ENCODE measurements at regions not wholly inside any gene's neighbourhood (a gene's known extent, or its start where the extent isn't known, plus 50 kb on each side); places are given as distances from the start of the nearest gene placed in this dataset.

DNA sequence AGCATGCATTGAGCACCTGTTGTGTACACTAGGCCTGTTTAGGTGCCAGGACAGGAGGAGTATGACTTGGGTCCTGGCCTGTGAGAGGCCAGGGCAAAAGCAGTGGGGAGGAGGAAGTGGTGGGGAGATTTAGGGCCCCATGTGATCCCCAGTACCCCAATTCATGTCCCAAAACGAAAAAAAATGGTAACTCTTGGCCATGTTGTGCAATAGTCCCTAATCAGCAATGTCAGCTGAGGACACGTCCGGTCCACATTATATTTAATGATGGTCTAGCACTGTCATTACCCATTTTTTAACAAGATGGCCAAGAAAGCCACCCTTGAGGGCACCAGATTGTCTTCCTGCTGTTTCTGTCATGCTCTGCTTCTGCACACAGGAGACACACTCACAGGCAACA lies 142.0 kb upstream of the RET start:
- ChIA-PET CTCF (no interaction called here), POLR2A (no interaction called here)
- Mint-ChIP-seq H3K27ac (no peak overlapping the region), H3K36me3 (ENCODE audit: low read depth) (no peaks in the 10 kb centered on the region), H3K9me3 (ENCODE audit: insufficient read depth) (no peaks in the 10 kb centered on the region), H3K27me3 (ENCODE audit: low read depth) (peaks cover 9% of the 10 kb centered on the region), H3K4me1 (ENCODE audit: low read depth) (peaks cover 12% of the 10 kb centered on the region), H3K4me3 (no peak overlapping the region)
- DNase-seq, result no peak
- no peak for ATAC-seq

DNA sequence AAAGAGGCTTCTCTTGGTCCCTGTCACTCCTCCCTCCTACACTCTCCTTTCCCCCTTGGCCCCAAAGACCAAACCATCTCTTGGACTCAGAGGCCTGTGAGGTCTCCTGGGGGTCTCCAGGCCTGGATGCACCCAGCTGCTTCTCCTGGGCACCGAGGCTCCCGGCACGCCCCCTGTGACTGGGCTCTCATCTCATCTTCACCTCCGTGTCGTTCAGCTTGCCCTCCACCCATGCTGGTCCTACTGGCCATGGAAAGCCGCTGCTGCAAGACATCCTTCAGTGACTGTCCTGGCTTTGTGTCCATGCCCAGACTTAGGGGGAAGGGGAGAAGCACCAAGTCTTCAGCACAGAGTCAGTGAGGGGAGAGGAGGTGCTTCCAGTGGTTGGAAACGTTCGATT lies 141.4 kb upstream of the RET start:
- Mint-ChIP-seq H3K27me3 (ENCODE audit: low read depth) (peaks cover 9% of the 10 kb centered on the region), H3K36me3 (ENCODE audit: low read depth) (no peaks in the 10 kb centered on the region), H3K9me3 (ENCODE audit: insufficient read depth) (no peaks in the 10 kb centered on the region), H3K27ac (no peak overlapping the region), H3K4me3 (no peak overlapping the region), H3K4me1 (ENCODE audit: low read depth) (peaks cover 12% of the 10 kb centered on the region)
- POLR2A ChIA-PET, result no interaction called here
- DNase-seq (no peak), ATAC-seq (no peak)
- CTCF ChIA-PET, result no interaction called here

DNA sequence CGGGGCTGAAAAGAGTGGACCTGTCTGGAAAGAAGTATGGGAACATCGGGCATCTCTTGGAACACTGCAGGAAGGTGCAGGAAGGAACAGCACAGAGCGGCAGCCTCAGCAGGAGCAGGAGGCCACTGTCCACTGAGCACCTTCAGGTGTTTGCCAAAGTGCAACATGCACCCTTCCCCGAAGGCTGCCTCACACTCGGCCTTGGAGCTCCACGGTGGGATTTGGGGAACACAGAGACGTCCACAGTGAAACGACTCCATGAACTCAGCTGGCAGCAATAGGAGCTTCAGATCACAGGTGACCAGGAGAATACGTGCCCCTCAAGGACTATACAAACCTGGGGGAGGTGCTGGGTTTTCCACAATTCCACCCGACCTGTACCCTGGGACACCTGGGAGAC lies 140.3 kb upstream of the RET start:
- Mint-ChIP-seq H3K27me3 (ENCODE audit: low read depth) (peaks cover 9% of the 10 kb centered on the region), H3K36me3 (ENCODE audit: low read depth) (no peaks in the 10 kb centered on the region), H3K4me3 (no peak overlapping the region), H3K9me3 (ENCODE audit: insufficient read depth) (no peaks in the 10 kb centered on the region), H3K27ac (no peak overlapping the region), H3K4me1 (ENCODE audit: low read depth) (peaks cover 12% of the 10 kb centered on the region)
- ChIA-PET POLR2A (no interaction called here), CTCF (no interaction called here)
- ATAC-seq (no peak), DNase-seq (no peak)

- no peak for ATAC-seq
- no peak overlapping the region for H3K27ac Mint-ChIP-seq
- DNase-seq, result no peak
- H3K9me3 Mint-ChIP-seq (ENCODE audit: insufficient read depth), result no peaks in the 10 kb centered on the region
- H3K4me1 Mint-ChIP-seq (ENCODE audit: low read depth), result peaks cover 12% of the 10 kb centered on the region
- ChIA-PET CTCF (no interaction called here), POLR2A (no interaction called here)
- H3K4me3 Mint-ChIP-seq, result no peak overlapping the region
- peaks cover 9% of the 10 kb centered on the region for H3K27me3 Mint-ChIP-seq (ENCODE audit: low read depth)
- H3K36me3 Mint-ChIP-seq (ENCODE audit: low read depth), result no peaks in the 10 kb centered on the region
Observed at GRCh38 chr10:42937048-42937447, 139.8 kb upstream of the RET start.

GRCh38 chr10:42937649-42938180 lies 139.2 kb upstream of the RET start:
- H3K4me1 Mint-ChIP-seq (ENCODE audit: low read depth), result peaks cover 12% of the 10 kb centered on the region
- ChIA-PET CTCF (no interaction called here), POLR2A (no interaction called here)
- ATAC-seq (no peak), DNase-seq (no peak)
- no peak overlapping the region for H3K27ac Mint-ChIP-seq
- H3K4me3 Mint-ChIP-seq, result no peak overlapping the region
- no peaks in the 10 kb centered on the region for H3K36me3 Mint-ChIP-seq (ENCODE audit: low read depth)
- H3K27me3 Mint-ChIP-seq (ENCODE audit: low read depth), result peaks cover 7% of the 10 kb centered on the region
- no peaks in the 10 kb centered on the region for H3K9me3 Mint-ChIP-seq (ENCODE audit: insufficient read depth)

DNA sequence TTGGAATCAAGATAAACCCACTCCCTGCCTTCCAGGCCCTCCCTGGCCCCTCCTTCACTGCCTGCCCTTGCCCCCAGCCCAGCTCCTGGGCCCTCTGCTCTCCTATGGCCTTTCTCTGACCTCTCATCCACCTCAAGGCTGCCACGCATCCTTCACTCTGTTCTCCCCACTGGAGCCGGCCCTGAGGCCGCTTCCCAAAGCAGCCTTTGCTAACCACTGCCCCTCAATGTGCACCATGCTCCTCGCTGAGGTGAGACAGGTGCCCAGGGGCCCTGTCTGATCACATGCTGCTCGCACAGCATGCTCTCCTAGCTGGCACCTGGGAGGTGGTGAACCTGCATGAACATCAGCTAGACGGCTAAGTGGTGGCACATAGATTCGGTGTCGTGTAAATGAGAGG lies 138.5 kb upstream of the RET start:
- no peaks in the 10 kb centered on the region for H3K36me3 Mint-ChIP-seq (ENCODE audit: low read depth)
- no peaks in the 10 kb centered on the region for H3K9me3 Mint-ChIP-seq (ENCODE audit: insufficient read depth)
- DNase-seq (no peak), ATAC-seq (no peak)
- peaks cover 2% of the 10 kb centered on the region for H3K27me3 Mint-ChIP-seq (ENCODE audit: low read depth)
- no peak overlapping the region for H3K4me3 Mint-ChIP-seq
- H3K27ac Mint-ChIP-seq, result no peak overlapping the region
- ChIA-PET CTCF (no interaction called here), POLR2A (no interaction called here)
- peaks cover 8% of the 10 kb centered on the region for H3K4me1 Mint-ChIP-seq (ENCODE audit: low read depth)

- DNase-seq, result no peak
- ChIA-PET POLR2A (no interaction called here), CTCF (no interaction called here)
- Mint-ChIP-seq H3K9me3 (ENCODE audit: insufficient read depth) (no peaks in the 10 kb centered on the region), H3K27me3 (ENCODE audit: low read depth) (no peaks in the 10 kb centered on the region), H3K4me1 (ENCODE audit: low read depth) (peaks cover under 1% of the 10 kb centered on the region), H3K4me3 (no peak overlapping the region), H3K27ac (no peak overlapping the region), H3K36me3 (ENCODE audit: low read depth) (no peaks in the 10 kb centered on the region)
- no peak for ATAC-seq
Observed at GRCh38 chr10:42939237-42939636, 137.6 kb upstream of the RET start.

GRCh38 chr10:42939685-42940366 lies 137.0 kb upstream of the RET start:
- POLR2A ChIA-PET, result no interaction called here

DNA sequence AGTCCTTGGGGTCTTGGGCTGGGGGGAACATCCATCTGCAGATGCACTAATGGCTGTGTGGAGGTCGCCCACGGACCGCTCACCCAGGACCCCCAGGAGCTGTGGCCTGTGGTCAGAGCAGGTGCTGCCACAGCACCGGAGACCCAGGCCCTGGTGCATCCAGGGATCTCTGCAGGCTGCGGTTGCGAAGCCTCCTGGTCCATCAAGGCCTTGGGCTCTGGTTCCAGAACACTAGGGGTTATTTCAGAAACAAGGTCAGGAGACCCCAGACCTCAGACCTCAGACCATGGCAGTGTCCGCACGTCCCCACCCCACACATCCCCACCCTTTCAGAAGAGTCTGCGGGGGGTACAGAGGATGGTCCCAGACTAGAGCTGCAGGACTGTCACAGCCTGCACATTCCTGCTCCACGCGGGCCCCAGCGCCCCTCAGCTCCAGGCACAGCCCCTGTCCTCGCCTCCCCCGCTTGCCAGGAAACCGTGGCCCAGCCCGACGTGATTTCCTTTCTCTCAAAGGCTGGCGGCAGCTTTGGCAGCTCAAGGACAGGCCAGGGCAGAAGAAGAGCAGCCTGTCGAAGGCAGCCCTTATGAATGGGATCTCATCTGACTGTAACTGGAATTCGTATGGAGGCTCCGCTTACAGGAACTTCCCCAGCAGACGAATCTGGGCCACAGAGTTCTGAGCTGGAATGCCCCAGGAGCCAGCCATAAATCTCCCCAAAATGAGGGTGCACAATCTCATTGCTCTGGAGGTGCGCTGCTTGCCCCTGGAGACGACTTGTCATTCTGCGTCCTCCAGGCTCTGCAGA lies 136.2 kb upstream of the RET start:
- ATAC-seq (no peak), DNase-seq (no peak)
- ChIA-PET CTCF (no interaction called here), POLR2A (no interaction called here)
- Mint-ChIP-seq H3K9me3 (ENCODE audit: insufficient read depth) (no peaks in the 10 kb centered on the region), H3K27me3 (ENCODE audit: low read depth) (no peaks in the 10 kb centered on the region), H3K27ac (no peak overlapping the region), H3K4me1 (ENCODE audit: low read depth) (no peaks in the 10 kb centered on the region), H3K36me3 (ENCODE audit: low read depth) (no peaks in the 10 kb centered on the region), H3K4me3 (no peak overlapping the region)

More at GRCh38 chr10:42939685-42940366, 137.0 kb upstream of the RET start:
- CTCF ChIA-PET, result no interaction called here
- DNase-seq (no peak), ATAC-seq (no peak)
- Mint-ChIP-seq H3K4me3 (no peak overlapping the region), H3K9me3 (ENCODE audit: insufficient read depth) (no peaks in the 10 kb centered on the region), H3K27ac (no peak overlapping the region), H3K4me1 (ENCODE audit: low read depth) (no peaks in the 10 kb centered on the region), H3K27me3 (ENCODE audit: low read depth) (no peaks in the 10 kb centered on the region), H3K36me3 (ENCODE audit: low read depth) (no peaks in the 10 kb centered on the region)

DNA sequence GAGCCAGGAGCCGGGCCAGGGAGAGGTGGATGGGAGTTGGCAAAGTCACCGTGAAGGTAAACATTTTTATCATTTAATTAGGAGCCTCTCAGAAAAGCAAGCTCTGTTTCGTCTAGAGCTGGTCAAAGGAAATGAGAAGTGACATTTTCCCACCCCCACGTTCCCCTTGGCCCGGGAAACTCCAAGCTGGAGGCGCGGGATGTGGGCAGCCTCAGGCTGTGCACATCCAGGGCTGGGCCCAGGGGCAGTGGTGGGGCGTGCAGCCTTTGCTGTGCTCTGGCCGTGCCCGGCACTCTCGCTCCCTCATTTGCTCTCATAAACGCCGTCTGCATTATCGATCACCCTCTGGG lies 135.6 kb upstream of the RET start:
- H3K4me1 Mint-ChIP-seq (ENCODE audit: low read depth), result no peaks in the 10 kb centered on the region
- no peaks in the 10 kb centered on the region for H3K9me3 Mint-ChIP-seq (ENCODE audit: insufficient read depth)
- H3K36me3 Mint-ChIP-seq (ENCODE audit: low read depth), result no peaks in the 10 kb centered on the region
- ATAC-seq (no peak), DNase-seq (no peak)
- CTCF ChIA-PET, result no interaction called here
- POLR2A ChIA-PET, result no interaction called here
- no peaks in the 10 kb centered on the region for H3K27me3 Mint-ChIP-seq (ENCODE audit: low read depth)
- no peak overlapping the region for H3K27ac Mint-ChIP-seq
- no peak overlapping the region for H3K4me3 Mint-ChIP-seq

- ATAC-seq (no peak), DNase-seq (no peak)
- Mint-ChIP-seq H3K27ac (no peak overlapping the region), H3K9me3 (ENCODE audit: insufficient read depth) (no peaks in the 10 kb centered on the region), H3K36me3 (ENCODE audit: low read depth) (no peaks in the 10 kb centered on the region), H3K4me3 (no peak overlapping the region), H3K4me1 (ENCODE audit: low read depth) (no peaks in the 10 kb centered on the region), H3K27me3 (ENCODE audit: low read depth) (peaks cover 2% of the 10 kb centered on the region)
- POLR2A ChIA-PET, result no interaction called here
- CTCF ChIA-PET, result no interaction called here
Observed at GRCh38 chr10:42941790-42942189, 135.1 kb upstream of the RET start.

GRCh38 chr10:42942279-42942950 lies 134.5 kb upstream of the RET start:
- Mint-ChIP-seq H3K9me3 (ENCODE audit: insufficient read depth) (no peaks in the 10 kb centered on the region), H3K27me3 (ENCODE audit: low read depth) (peaks cover 7% of the 10 kb centered on the region), H3K27ac (no peak overlapping the region), H3K4me3 (no peak overlapping the region), H3K4me1 (ENCODE audit: low read depth) (no peaks in the 10 kb centered on the region), H3K36me3 (ENCODE audit: low read depth) (no peaks in the 10 kb centered on the region)
- ChIA-PET CTCF (no interaction called here), POLR2A (no interaction called here)
- ATAC-seq (no peak), DNase-seq (no peak)

Data from activated CD8-positive, alpha-beta T cell treated with anti-CD3 and anti-CD28 coated beads, Interleukin-2, amount 10 ng/mL, durations not matched to agents 7 days and 5 days (primary cell).